Esophagus squamous epithelium (tissue), 5 donors: ENCODE measurements at regions not wholly inside any gene's neighbourhood (a gene's known extent, or its start where the extent isn't known, plus 50 kb on each side); places are given as distances from the start of the nearest gene placed in this dataset.

Source experiments
- DNase-seq: peaks from one replicate; lab custom pipeline; 2025; lab: John Stamatoyannopoulos, UW
- H3K27ac ChIP-seq, 4 donors: fragments of 200-600 bp; sonication (generic); one replicate each; pipeline ENCODE4 v1.5.1; 2016 to 2019; ENCODE audit warnings: mild to moderate bottlenecking in 1 of 4
- H3K27me3 ChIP-seq, 4 donors: fragments of 200-600 bp; sonication (generic); 1 replicate in 3 of 4; 2 replicates in 1 of 4; pipeline versions ENCODE4 v1.5.1 to v1.6.0; 2017 to 2021; ENCODE audit warnings: antibody characterized with exemption in 1 of 4
- H3K36me3 ChIP-seq, 3 donors: fragments of 200-600 bp; sonication (generic); one replicate each; pipeline ENCODE4 v1.5.1; 2016 to 2019
- H3K4me1 ChIP-seq, 3 donors: fragments of 200-600 bp; sonication (generic); one replicate each; pipeline ENCODE4 v1.5.1; 2017 to 2019
- H3K4me3 ChIP-seq, 4 donors: fragments of 200-600 bp; sonication (generic); 1 replicate in 3 of 4; 2 replicates in 1 of 4; pipeline ENCODE4 v1.5.1; 2016 to 2019; ENCODE audit warnings: mild to moderate bottlenecking in 2 of 4, moderate library complexity in 1 of 4
- H3K9me3 ChIP-seq, 3 donors: fragments of 200-600 bp; sonication (generic); one replicate each; pipeline ENCODE4 v1.5.1; 2016 to 2019
- POLR2A ChIP-seq, 4 donors: fragments of 450-650 bp; IDR thresholded peaks; one replicate each; pipeline ENCODE4 v1.6.1; 2017; ENCODE audit warnings: antibody characterized with exemption in 4 of 4, mild to moderate bottlenecking in 4 of 4, moderate library complexity in 3 of 4
- whole genome bisulfite sequencing, 2 donors: methylation state at CpG; one replicate each; pipeline ENCODE4 v1.1.5; 2018; 5-methylcytosine and 5-hydroxymethylcytosine counted together
- intact Hi-C: fragments of 100-400 bp; cut with DNase I; formaldehyde crosslinking; loops from one replicate; pipeline ENCODE4 v1.15.0; 2022
- TF ChIP-seq, protein P1 (sequence below), 6 experiments: fragments of 450-650 bp in 4 of 6; fragments of 200-600 bp in 2 of 6; sonication (generic) in 2 of 6; IDR thresholded peaks; one replicate each; pipeline ENCODE4 v1.5.1; 2016 to 2019; ENCODE audit warnings: antibody characterized with exemption in 6 of 6, mild to moderate bottlenecking in 4 of 6, moderate library complexity in 4 of 6
- donor health status: DM: yes; HTN: yes; CAD: no.

DNA sequence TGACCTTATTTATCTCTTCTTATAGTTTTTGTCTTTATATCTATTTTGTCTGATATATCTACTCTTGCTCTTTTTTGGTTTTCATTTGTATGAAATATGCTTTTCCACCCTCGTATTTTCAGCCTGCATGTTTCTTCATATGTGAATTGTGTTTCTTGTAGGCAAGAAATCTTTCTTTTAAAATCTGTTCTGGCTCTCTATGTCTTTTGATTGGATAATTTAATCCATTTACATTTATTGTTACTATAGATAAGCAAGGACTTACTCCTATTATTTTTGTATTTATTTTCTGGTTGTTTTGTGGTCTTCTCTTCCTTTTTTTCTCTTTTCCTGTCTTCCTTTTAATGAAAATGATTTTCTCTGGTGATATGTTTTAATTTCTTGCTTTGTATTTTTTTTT, 403.1 kb downstream of the DCAF12L2 start:
- Histone ChIP-seq H3K9me3 (no peaks in the 10 kb centered on the region), H3K27ac (no peak overlapping the region), H3K4me1 (no peaks in the 10 kb centered on the region), H3K4me3 (no peak overlapping the region), H3K36me3 (no peaks in the 10 kb centered on the region), H3K27me3 (no peaks in the 10 kb centered on the region)
- WGBS, 2 donors: 4 to 42% methylated on average over 1 of the region's 1 CpG
- intact Hi-C loops: no loop called here
- TF ChIP-seq, protein P1, sequence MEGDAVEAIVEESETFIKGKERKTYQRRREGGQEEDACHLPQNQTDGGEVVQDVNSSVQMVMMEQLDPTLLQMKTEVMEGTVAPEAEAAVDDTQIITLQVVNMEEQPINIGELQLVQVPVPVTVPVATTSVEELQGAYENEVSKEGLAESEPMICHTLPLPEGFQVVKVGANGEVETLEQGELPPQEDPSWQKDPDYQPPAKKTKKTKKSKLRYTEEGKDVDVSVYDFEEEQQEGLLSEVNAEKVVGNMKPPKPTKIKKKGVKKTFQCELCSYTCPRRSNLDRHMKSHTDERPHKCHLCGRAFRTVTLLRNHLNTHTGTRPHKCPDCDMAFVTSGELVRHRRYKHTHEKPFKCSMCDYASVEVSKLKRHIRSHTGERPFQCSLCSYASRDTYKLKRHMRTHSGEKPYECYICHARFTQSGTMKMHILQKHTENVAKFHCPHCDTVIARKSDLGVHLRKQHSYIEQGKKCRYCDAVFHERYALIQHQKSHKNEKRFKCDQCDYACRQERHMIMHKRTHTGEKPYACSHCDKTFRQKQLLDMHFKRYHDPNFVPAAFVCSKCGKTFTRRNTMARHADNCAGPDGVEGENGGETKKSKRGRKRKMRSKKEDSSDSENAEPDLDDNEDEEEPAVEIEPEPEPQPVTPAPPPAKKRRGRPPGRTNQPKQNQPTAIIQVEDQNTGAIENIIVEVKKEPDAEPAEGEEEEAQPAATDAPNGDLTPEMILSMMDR (IDR thresholded peaks at IDR 0.05): no peak
- no peak for TF ChIP-seq POLR2A (IDR thresholded peaks at IDR 0.05)
- DNase-seq: no peak

GRCh38 chrX:125765347-125765746, 400.7 kb downstream of the DCAF12L2 start:
- no peak for TF ChIP-seq POLR2A (IDR thresholded peaks at IDR 0.05)
- TF ChIP-seq, protein P1 (IDR thresholded peaks at IDR 0.05): no peak
- 79 to 83% methylated on average over 2 of the region's 2 CpGs for WGBS, 2 donors

GRCh38 chrX:125769628-125770027, 396.5 kb downstream of the DCAF12L2 start:
- TF ChIP-seq, protein P1 (IDR thresholded peaks at IDR 0.05): no peak
- no peak for TF ChIP-seq POLR2A (IDR thresholded peaks at IDR 0.05)
- Histone ChIP-seq H3K4me1 (no peaks in the 10 kb centered on the region), H3K36me3 (no peaks in the 10 kb centered on the region), H3K27ac (no peak overlapping the region), H3K27me3 (no peaks in the 10 kb centered on the region), H3K4me3 (no peak overlapping the region), H3K9me3 (no peaks in the 10 kb centered on the region)
- DNase-seq: no peak
- WGBS, 2 donors: 30 to 78% methylated on average over 2 of the region's 2 CpGs
- intact Hi-C loops: no loop called here

More at GRCh38 chrX:125765347-125765746, 400.7 kb downstream of the DCAF12L2 start:
- Histone ChIP-seq H3K9me3 (no peaks in the 10 kb centered on the region), H3K4me1 (no peaks in the 10 kb centered on the region), H3K27me3 (no peaks in the 10 kb centered on the region), H3K36me3 (no peaks in the 10 kb centered on the region), H3K27ac (no peak overlapping the region), H3K4me3 (no peak overlapping the region)
- intact Hi-C loops: no loop called here
- no peak for DNase-seq

DNA sequence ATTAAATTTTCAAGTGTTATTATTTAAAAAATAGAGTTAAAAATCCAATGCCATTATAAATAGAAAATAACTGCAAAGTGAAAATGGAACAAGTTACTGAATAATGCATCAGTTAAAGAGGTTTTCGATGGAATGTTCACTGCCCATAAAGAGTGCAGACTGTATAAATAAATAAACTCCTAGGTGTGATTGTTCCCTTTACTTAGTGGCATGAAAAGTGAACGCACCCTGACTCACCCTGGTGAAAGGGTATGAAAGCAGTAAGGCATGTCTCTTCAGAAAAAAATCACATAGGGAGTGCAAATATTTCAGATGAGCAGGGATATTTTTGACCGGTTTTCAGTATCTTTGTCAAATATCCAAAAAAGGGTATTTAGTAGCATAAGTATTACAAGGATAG, 387.8 kb downstream of the DCAF12L2 start:
- Histone ChIP-seq H3K9me3 (no peaks in the 10 kb centered on the region), H3K4me1 (no peaks in the 10 kb centered on the region), H3K36me3 (no peaks in the 10 kb centered on the region), H3K27ac (no peak overlapping the region), H3K4me3 (no peak overlapping the region), H3K27me3 (no peaks in the 10 kb centered on the region)
- no peak for DNase-seq
- intact Hi-C loops: no loop called here
- TF ChIP-seq POLR2A (IDR thresholded peaks at IDR 0.05): no peak
- TF ChIP-seq, protein P1 (IDR thresholded peaks at IDR 0.05): no peak
- WGBS, 2 donors: 36 to 46% methylated on average over 3 of the region's 3 CpGs

DNA sequence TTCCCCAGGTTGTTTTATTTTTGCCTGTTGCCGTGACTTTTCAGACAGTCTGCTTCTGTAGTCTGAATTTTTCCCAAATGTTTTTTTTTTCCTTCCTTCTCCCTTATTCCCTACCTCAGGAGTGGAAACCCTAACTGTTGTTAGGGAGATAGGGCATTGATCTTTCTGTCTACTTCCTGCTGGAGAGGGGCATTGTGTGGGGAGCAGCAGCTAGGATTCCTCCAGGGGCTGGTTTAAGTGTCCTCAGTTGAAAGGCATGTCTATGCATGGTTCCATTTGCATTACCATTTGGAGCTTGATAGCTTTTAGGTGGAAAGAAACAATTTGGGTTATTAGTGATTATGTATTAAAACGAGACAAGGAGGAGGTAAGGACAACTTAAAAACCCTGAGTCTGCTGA, 383.9 kb downstream of the DCAF12L2 start:
- Histone ChIP-seq H3K27me3 (no peaks in the 10 kb centered on the region), H3K4me1 (no peaks in the 10 kb centered on the region), H3K9me3 (no peaks in the 10 kb centered on the region), H3K27ac (no peak overlapping the region), H3K4me3 (no peak overlapping the region), H3K36me3 (no peaks in the 10 kb centered on the region)
- whole genome bisulfite sequencing, 2 donors: 20 to 26% methylated on average over 2 of the region's 2 CpGs
- intact Hi-C loops: no loop called here
- TF ChIP-seq, protein P1 (IDR thresholded peaks at IDR 0.05): no peak
- no peak for TF ChIP-seq POLR2A (IDR thresholded peaks at IDR 0.05)
- no peak for DNase-seq
